Esophagus muscularis mucosa (tissue), 4 donors: ENCODE measurements at regions not wholly inside any gene's neighbourhood (a gene's known extent, or its start where the extent isn't known, plus 50 kb on each side); places are given as distances from the start of the nearest gene placed in this dataset.
"Not testable (repeated sequence)": the region's sequence is repeated elsewhere in the genome, so short reads cannot be mapped to it uniquely, and the experiment has no call there.

ENCODE experiments used
- DNase-seq: peaks from one replicate; pipeline ENCODE4 v3.0.0-alpha.2; 2017; ENCODE audit errors: extremely low spot score
- H3K27ac ChIP-seq, 4 donors: fragments of 200-600 bp; sonication (generic); replicated peaks in 1 of 4; 1 replicate in 3 of 4; 2 replicates in 1 of 4; pipeline ENCODE4 v1.5.1; 2016 to 2019; ENCODE audit warnings: mild to moderate bottlenecking in 1 of 4
- H3K27me3 ChIP-seq, 4 donors: fragments of 200-600 bp; sonication (generic); one replicate each; pipeline versions ENCODE4 v1.5.1 to v1.6.0; 2016 to 2019
- H3K36me3 ChIP-seq, 4 donors: fragments of 200-600 bp; sonication (generic); one replicate each; pipeline ENCODE4 v1.5.1; 2016 to 2019
- H3K4me1 ChIP-seq, 4 donors: fragments of 200-600 bp; sonication (generic); one replicate each; pipeline ENCODE4 v1.5.1; 2016 to 2019
- H3K4me3 ChIP-seq, 4 donors: fragments of 200-600 bp; sonication (generic); 1 replicate in 2 of 4; 2 replicates in 2 of 4; pipeline ENCODE4 v1.5.1; 2016 to 2019; ENCODE audit warnings: mild to moderate bottlenecking in 4 of 4, moderate library complexity in 1 of 4
- H3K9me3 ChIP-seq, 4 donors: fragments of 200-600 bp; sonication (generic); 1 replicate in 3 of 4; 2 replicates in 1 of 4; pipeline ENCODE4 v1.5.1; 2016 to 2019
- EP300 ChIP-seq: sonication (generic); formaldehyde crosslinking; IDR thresholded peaks from one replicate; pipeline ENCODE4 v1.6.1; 2017; ENCODE audit warnings: antibody characterized with exemption
- POLR2A ChIP-seq: fragments of 450-650 bp; IDR thresholded peaks from one replicate; pipeline ENCODE4 v1.6.1; 2017; ENCODE audit warnings: antibody characterized with exemption, moderate library complexity, mild to moderate bottlenecking, low read depth
- POLR2AphosphoS5 ChIP-seq, 2 donors: sonication (generic); formaldehyde crosslinking; IDR thresholded peaks; one replicate each; pipeline ENCODE4 v1.6.1; 2017; ENCODE audit warnings: antibody characterized with exemption in 2 of 2
- WGBS: methylation state at CpG from one replicate; pipeline ENCODE4 v1.1.5; 2018; 5-methylcytosine and 5-hydroxymethylcytosine counted together
- intact Hi-C: fragments of 100-400 bp; cut with DNase I; formaldehyde crosslinking; loops from one replicate; pipeline ENCODE4 v1.15.1; 2023
- TF ChIP-seq, protein P1 (sequence below), 3 experiments: fragments of 200-600 bp in 2 of 3; fragments of 450-650 bp in 1 of 3; sonication (generic) in 2 of 3; IDR thresholded peaks; one replicate each; pipeline ENCODE4 v1.5.1; 2017 to 2019; ENCODE audit warnings: antibody characterized with exemption in 3 of 3, mild to moderate bottlenecking in 2 of 3, moderate library complexity in 1 of 3

DNA sequence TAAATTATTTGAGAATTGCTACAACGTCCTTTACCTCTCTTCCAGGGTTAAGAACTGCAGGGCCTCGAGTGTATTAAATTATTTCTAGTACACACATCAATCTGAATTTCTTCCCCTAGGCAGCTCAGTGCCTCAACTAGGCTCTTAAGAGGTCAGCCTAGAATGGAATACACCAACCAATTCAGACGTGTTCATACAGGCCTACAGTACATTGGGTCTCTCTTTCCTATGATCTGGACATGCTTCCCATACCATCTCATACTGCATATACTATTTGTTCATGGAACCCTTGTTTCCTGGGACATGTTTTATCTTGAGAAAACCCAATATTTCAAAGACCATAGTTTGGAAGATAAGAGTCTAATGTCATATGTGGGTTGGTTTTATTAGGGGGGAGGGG is 434.1 kb upstream of the WWC1 start:
- H3K36me3 ChIP-seq, result no peaks in the 10 kb centered on the region
- no peak for DNase-seq
- 76% methylated on average over 3 of the region's 3 CpGs for WGBS
- intact Hi-C loops, result no loop called here
- peaks cover 0 to 6% (median 0%) of the 10 kb centered on the region in 4 donors for H3K4me1 ChIP-seq
- TF ChIP-seq POLR2A (no peak), POLR2AphosphoS5 (IDR thresholded peaks at IDR 0.05) (no peak), EP300 (no peak)
- TF ChIP-seq, protein P1, sequence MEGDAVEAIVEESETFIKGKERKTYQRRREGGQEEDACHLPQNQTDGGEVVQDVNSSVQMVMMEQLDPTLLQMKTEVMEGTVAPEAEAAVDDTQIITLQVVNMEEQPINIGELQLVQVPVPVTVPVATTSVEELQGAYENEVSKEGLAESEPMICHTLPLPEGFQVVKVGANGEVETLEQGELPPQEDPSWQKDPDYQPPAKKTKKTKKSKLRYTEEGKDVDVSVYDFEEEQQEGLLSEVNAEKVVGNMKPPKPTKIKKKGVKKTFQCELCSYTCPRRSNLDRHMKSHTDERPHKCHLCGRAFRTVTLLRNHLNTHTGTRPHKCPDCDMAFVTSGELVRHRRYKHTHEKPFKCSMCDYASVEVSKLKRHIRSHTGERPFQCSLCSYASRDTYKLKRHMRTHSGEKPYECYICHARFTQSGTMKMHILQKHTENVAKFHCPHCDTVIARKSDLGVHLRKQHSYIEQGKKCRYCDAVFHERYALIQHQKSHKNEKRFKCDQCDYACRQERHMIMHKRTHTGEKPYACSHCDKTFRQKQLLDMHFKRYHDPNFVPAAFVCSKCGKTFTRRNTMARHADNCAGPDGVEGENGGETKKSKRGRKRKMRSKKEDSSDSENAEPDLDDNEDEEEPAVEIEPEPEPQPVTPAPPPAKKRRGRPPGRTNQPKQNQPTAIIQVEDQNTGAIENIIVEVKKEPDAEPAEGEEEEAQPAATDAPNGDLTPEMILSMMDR (IDR thresholded peaks at IDR 0.05), result no peak
- no peak overlapping the region for H3K4me3 ChIP-seq
- no peak overlapping the region for H3K27ac ChIP-seq
- no peaks in the 10 kb centered on the region for H3K27me3 ChIP-seq
- no peaks in the 10 kb centered on the region for H3K9me3 ChIP-seq

DNA sequence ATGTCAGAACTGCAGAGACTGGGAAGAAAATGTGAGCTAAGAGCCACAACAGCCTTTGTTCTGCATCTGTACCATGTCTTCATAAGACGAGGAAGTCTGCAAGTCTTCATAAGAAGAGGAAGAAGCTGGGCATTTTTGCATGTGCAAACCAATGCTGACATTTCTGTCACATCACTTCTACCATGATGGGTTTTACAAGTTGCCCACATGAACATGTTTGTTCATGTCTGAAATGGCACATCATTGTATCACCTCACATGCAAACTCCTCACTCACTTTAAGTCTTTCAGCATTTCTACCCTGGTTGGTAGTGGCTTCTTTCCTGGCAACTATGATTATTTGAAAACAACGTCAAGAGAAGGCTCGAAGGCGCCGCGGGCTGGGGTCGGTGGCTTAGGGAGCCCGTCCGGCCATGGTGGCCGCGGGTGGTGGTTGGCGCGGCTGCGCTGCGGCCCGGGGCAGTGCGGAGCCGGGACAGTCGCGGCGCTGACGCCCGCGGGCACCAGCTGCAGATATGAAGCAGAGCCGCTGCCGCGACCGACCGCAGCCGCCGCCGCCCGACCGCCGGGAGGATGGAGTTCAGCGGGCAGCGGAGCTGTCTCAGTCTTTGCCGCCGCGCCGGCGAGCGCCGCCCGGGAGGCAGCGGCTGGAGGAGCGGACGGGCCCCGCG is 433.1 kb upstream of the WWC1 start:
- H3K27me3 ChIP-seq, H3K9me3 ChIP-seq, H3K36me3 ChIP-seq, H3K27ac ChIP-seq, H3K4me1 ChIP-seq, DNase-seq, intact Hi-C loops, H3K4me3 ChIP-seq: not testable (repeated sequence)
- 65% methylated on average over 24 of the region's 50 CpGs for WGBS

DNA sequence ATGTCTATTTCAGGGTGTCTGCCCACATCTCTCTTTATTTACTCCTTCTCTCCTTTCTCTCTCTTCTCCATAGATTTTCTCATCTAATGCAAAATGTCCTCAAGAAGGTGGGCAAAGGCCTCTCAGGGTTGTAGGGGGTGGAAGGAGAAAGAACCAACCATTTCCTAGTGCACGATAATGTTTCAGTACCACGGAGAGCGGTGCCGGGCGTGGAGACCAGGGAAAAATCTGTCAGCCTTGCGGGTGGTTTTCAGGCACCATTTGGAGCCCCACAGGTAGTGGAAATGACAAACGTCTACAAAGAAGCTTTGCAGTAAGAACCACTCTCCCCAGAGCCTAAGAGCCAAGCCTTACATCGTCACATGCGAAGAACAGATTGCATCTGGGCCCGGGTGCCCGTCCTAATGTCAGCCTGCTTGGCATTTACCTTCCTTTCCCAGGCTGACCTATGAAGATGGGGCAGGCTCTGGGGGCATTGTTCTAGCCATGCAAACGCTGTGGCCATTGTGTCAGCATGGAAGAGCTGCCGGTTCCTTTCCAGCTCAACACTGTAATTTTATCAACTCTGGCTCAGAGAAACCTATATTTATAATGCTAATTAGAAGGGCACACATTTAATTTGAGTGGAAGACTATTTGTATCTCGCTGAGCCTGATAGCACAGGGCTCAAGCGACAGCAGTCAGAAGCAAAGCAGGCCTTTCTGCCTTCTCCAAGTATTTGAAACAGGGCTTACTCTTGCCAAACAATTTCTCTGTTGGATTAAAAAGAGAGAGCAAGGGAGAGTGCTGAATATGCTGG is 430.1 kb upstream of the WWC1 start:
- TF ChIP-seq EP300, result no peak
- no peak for TF ChIP-seq POLR2AphosphoS5 (IDR thresholded peaks at IDR 0.05)
- TF ChIP-seq, protein P1 (IDR thresholded peaks at IDR 0.05), result no peak
- intact Hi-C loops, result no loop called here
- H3K27ac ChIP-seq, result no peak overlapping the region
- no peaks in the 10 kb centered on the region for H3K4me1 ChIP-seq
- 46% methylated on average over 14 of the region's 15 CpGs for WGBS
- no peak for DNase-seq
- H3K9me3 ChIP-seq, result no peaks in the 10 kb centered on the region
- no peaks in the 10 kb centered on the region for H3K36me3 ChIP-seq
- H3K4me3 ChIP-seq, result no peak overlapping the region
- no peaks in the 10 kb centered on the region for H3K27me3 ChIP-seq

DNA sequence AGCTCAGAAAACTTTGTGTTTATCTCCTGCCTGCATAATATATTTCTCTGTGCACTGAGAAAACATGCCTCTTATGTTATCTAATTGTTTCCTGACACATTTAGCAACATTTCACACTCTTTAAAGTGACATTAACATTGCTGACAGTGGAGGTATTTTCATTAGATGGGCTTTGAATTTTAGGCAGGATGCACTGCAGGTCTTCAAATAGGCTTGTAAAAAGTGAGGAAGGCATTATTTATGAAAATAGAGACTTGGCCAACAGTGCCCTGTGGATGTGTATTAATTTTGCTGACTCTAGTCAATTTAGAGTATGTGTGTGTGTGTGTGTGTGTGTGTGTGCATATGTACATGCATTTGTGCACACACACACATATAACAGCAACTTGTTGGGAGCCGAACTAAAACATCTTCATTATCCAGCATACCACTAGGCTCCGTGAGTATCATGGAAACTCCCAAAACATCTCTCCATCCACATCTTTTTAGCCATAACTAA is 429.5 kb upstream of the WWC1 start:
- H3K4me3 ChIP-seq, result no peak overlapping the region
- no peak overlapping the region for H3K27ac ChIP-seq
- H3K36me3 ChIP-seq, result no peaks in the 10 kb centered on the region
- no peaks in the 10 kb centered on the region for H3K9me3 ChIP-seq
- no peak for TF ChIP-seq POLR2AphosphoS5 (IDR thresholded peaks at IDR 0.05)
- TF ChIP-seq, protein P1 (IDR thresholded peaks at IDR 0.05), result no peak
- TF ChIP-seq EP300, result no peak
- TF ChIP-seq POLR2A, result no peak
- no peaks in the 10 kb centered on the region for H3K4me1 ChIP-seq
- WGBS, result 87% methylated on average over 2 of the region's 2 CpGs
- intact Hi-C loops, result no loop called here
- DNase-seq, result no peak
- H3K27me3 ChIP-seq, result no peaks in the 10 kb centered on the region

DNA sequence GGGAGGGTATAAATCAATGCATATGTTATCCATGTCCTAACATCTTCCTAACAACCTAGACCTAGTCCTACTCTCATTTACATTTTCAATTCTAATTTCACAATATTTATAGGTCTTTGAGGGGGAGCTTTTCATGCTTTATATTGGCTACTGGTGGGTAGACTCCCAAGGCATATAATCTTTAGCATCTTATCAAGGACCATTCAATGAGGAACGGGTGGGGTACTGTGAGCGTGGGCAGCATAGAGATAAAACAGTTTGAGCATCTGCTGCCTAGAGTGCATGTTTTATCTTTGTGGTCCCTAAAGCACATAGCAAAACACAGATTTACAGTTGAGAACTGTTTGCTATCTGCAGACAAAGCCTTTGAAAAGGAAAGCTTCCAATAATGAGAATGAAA is 427.6 kb upstream of the WWC1 start:
- 81% methylated on average over 2 of the region's 2 CpGs for WGBS
- intact Hi-C loops, result no loop called here
- no peak for DNase-seq

More for the DNA sequence above, 427.6 kb upstream of the WWC1 start:
- Histone ChIP-seq H3K9me3 (no peaks in the 10 kb centered on the region), H3K4me3 (no peak overlapping the region), H3K4me1 (no peaks in the 10 kb centered on the region), H3K36me3 (no peaks in the 10 kb centered on the region), H3K27ac (no peak overlapping the region), H3K27me3 (no peaks in the 10 kb centered on the region)
- TF ChIP-seq POLR2AphosphoS5 (IDR thresholded peaks at IDR 0.05) (no peak), EP300 (no peak), POLR2A (no peak)
- TF ChIP-seq, protein P1 (IDR thresholded peaks at IDR 0.05), result no peak
